Neural progenitor cell (in vitro differentiated cells): ENCODE measurements at regions not wholly inside any gene's neighbourhood (a gene's known extent, or its start where the extent isn't known, plus 50 kb on each side); places are given as distances from the start of the nearest gene placed in this dataset.

ENCODE experiments used
- EZH2phosphoT487 ChIP-seq: fragments of 200-600 bp; sonication (generic); IDR thresholded peaks from 2 replicates; pipeline ENCODE4 v1.6.1; 2017; ENCODE audit warnings: antibody characterized with exemption
- TF ChIP-seq, protein P1 (sequence below): fragments of 200-600 bp; sonication (generic); IDR thresholded peaks from 2 replicates; pipeline ENCODE4 v1.5.1; 2017; ENCODE audit warnings: antibody characterized with exemption, mild to moderate bottlenecking

DNA sequence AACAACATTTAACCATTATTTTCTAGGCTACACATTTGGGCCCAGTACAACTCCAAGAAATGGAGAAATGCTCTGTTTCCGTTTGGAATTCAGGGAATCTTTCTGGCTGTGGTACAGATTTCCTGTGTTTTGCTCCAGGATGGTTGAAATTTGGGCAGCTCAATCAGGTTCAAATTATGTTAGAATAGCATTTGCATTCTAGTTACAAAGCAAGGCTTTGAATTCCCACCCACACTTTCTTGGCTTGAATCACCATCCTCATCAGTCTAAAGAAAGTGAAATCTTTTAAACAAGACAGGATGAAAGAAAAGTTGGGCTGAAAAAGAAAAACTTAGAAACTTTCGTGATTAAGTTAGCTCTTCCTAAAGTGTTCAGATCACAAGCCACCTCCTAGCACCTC is 98.1 kb upstream of the VCX3B start:
- TF ChIP-seq, protein P1, sequence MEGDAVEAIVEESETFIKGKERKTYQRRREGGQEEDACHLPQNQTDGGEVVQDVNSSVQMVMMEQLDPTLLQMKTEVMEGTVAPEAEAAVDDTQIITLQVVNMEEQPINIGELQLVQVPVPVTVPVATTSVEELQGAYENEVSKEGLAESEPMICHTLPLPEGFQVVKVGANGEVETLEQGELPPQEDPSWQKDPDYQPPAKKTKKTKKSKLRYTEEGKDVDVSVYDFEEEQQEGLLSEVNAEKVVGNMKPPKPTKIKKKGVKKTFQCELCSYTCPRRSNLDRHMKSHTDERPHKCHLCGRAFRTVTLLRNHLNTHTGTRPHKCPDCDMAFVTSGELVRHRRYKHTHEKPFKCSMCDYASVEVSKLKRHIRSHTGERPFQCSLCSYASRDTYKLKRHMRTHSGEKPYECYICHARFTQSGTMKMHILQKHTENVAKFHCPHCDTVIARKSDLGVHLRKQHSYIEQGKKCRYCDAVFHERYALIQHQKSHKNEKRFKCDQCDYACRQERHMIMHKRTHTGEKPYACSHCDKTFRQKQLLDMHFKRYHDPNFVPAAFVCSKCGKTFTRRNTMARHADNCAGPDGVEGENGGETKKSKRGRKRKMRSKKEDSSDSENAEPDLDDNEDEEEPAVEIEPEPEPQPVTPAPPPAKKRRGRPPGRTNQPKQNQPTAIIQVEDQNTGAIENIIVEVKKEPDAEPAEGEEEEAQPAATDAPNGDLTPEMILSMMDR, result no peak
- TF ChIP-seq EZH2phosphoT487, result no peak
